Osteoblast (primary cell): ENCODE measurements at regions not wholly inside any gene's neighbourhood (a gene's known extent, or its start where the extent isn't known, plus 50 kb on each side); places are given as distances from the start of the nearest gene placed in this dataset.

Source experiments
- DNase-seq: peaks from one replicate; pipeline ENCODE4 v3.0.0; 2011; ENCODE audit warnings: low spot score, mixed read lengths; ENCODE audit not compliant: insufficient read length; ENCODE audit errors: missing footprints
- H2AFZ ChIP-seq: 2 replicates; pipeline ENCODE4 v1.6.0; 2011; ENCODE audit warnings: mild to moderate bottlenecking, low read length
- H3K27ac ChIP-seq: 2 replicates; pipeline ENCODE4 v1.5.1; 2011; ENCODE audit warnings: mild to moderate bottlenecking, low read depth, low read length, moderate library complexity
- H3K27me3 ChIP-seq: 2 replicates; pipeline ENCODE4 v1.6.0; 2012; ENCODE audit warnings: mild to moderate bottlenecking, control low read depth, inconsistent platforms, low read length, moderate library complexity; ENCODE audit not compliant: insufficient read depth
- H3K36me3 ChIP-seq: 2 replicates; pipeline ENCODE4 v1.5.1; 2011; ENCODE audit warnings: mild to moderate bottlenecking, low read length, control low read depth, moderate library complexity; ENCODE audit not compliant: insufficient read depth
- H3K4me1 ChIP-seq: 2 replicates; pipeline ENCODE4 v1.5.1; 2011; ENCODE audit warnings: mild to moderate bottlenecking, low read length, control low read depth, moderate library complexity; ENCODE audit not compliant: insufficient read depth
- H3K4me2 ChIP-seq: 2 replicates; pipeline ENCODE4 v1.6.0; 2011; ENCODE audit warnings: mild to moderate bottlenecking, low read length; ENCODE audit not compliant: insufficient read depth
- H3K4me3 ChIP-seq: fragments of 200-600 bp; sonication (generic); 3 replicates; pipeline ENCODE4 v1.5.1; 2012; ENCODE audit warnings: mild to moderate bottlenecking, low read length, inconsistent platforms; ENCODE audit not compliant: insufficient read depth
- H3K79me2 ChIP-seq: 2 replicates; pipeline ENCODE4 v1.6.0; 2012; ENCODE audit warnings: mild to moderate bottlenecking, low read length, control low read depth, inconsistent platforms; ENCODE audit not compliant: insufficient read depth
- H3K9me3 ChIP-seq: 2 replicates; pipeline ENCODE4 v1.5.1; 2011; ENCODE audit warnings: low read depth, low read length, control low read depth
- H4K20me1 ChIP-seq: 2 replicates; pipeline ENCODE4 v1.6.0; 2012; ENCODE audit warnings: mild to moderate bottlenecking, low read length, control low read depth; ENCODE audit not compliant: insufficient read depth
- CTCF ChIP-seq: IDR thresholded peaks from 2 replicates; pipeline ENCODE4 v1.5.1; 2011; ENCODE audit warnings: mild to moderate bottlenecking, low read depth, low read length, moderate library complexity; ENCODE audit errors: extremely low read depth

- Histone ChIP-seq H2AFZ (no peak overlapping the region), H3K79me2 (no peaks in the 10 kb centered on the region), H3K9me3 (peaks cover 2% of the 10 kb centered on the region), H4K20me1 (no peaks in the 10 kb centered on the region), H3K27me3 (no peaks in the 10 kb centered on the region), H3K4me3 (no peak overlapping the region), H3K4me2 (no peak overlapping the region), H3K27ac (no peak overlapping the region), H3K36me3 (no peaks in the 10 kb centered on the region), H3K4me1 (no peaks in the 10 kb centered on the region)
- TF ChIP-seq CTCF = no peak
- no peak for DNase-seq
Measured at GRCh38 chr15:97076011-97076410, 745.5 kb downstream of the NR2F2 start.

GRCh38 chr15:97077975-97078374 is 747.5 kb downstream of the NR2F2 start:
- Histone ChIP-seq H3K27me3 (no peaks in the 10 kb centered on the region), H3K79me2 (no peaks in the 10 kb centered on the region), H3K4me3 (no peak overlapping the region), H3K4me1 (no peaks in the 10 kb centered on the region), H2AFZ (no peak overlapping the region), H3K27ac (no peak overlapping the region), H4K20me1 (no peaks in the 10 kb centered on the region), H3K4me2 (no peak overlapping the region), H3K9me3 (peaks cover 4% of the 10 kb centered on the region), H3K36me3 (no peaks in the 10 kb centered on the region)
- no peak for DNase-seq
- no peak for TF ChIP-seq CTCF

- no peak overlapping the region for H3K4me3 ChIP-seq
- TF ChIP-seq CTCF = no peak
Measured at GRCh38 chr15:97078591-97078990, 748.1 kb downstream of the NR2F2 start.

GRCh38 chr15:97081666-97082226 is 751.2 kb downstream of the NR2F2 start:
- DNase-seq = no peak
- H4K20me1 ChIP-seq = no peaks in the 10 kb centered on the region
- H3K79me2 ChIP-seq = no peaks in the 10 kb centered on the region
- no peak overlapping the region for H3K4me2 ChIP-seq
- no peak overlapping the region for H3K4me3 ChIP-seq
- H3K27me3 ChIP-seq = no peaks in the 10 kb centered on the region
- H3K36me3 ChIP-seq = no peaks in the 10 kb centered on the region
- H3K9me3 ChIP-seq = peaks cover 4% of the 10 kb centered on the region
- H3K4me1 ChIP-seq = no peaks in the 10 kb centered on the region
- no peak overlapping the region for H2AFZ ChIP-seq
- no peak overlapping the region for H3K27ac ChIP-seq
- no peak for TF ChIP-seq CTCF

More at GRCh38 chr15:97078591-97078990, 748.1 kb downstream of the NR2F2 start:
- Histone ChIP-seq H3K27ac (no peak overlapping the region), H3K4me1 (no peaks in the 10 kb centered on the region), H3K4me2 (no peak overlapping the region), H3K27me3 (no peaks in the 10 kb centered on the region), H3K79me2 (no peaks in the 10 kb centered on the region), H2AFZ (no peak overlapping the region), H3K36me3 (no peaks in the 10 kb centered on the region), H4K20me1 (no peaks in the 10 kb centered on the region), H3K9me3 (peaks cover 4% of the 10 kb centered on the region)
- no peak for DNase-seq
